Stomach (tissue), 8 donors: ENCODE measurements at regions not wholly inside any gene's neighbourhood (a gene's known extent, or its start where the extent isn't known, plus 50 kb on each side); places are given as distances from the start of the nearest gene placed in this dataset.

Experiments used
- DNase-seq, 2 donors: peaks; one replicate each; pipeline versions ENCODE4 v3.0.0 to v3.0.0-alpha.2; 2013 to 2019
- H3K27ac ChIP-seq, 5 donors: fragments of 200-600 bp in 4 of 5; sonication (generic) in 4 of 5; one replicate each; pipeline ENCODE4 v1.5.1; 2013 to 2019; ENCODE audit warnings: mild to moderate bottlenecking in 1 of 5, moderate library complexity in 1 of 5
- H3K27me3 ChIP-seq, 3 donors: fragments of 200-600 bp; sonication (generic); one replicate each; pipeline ENCODE4 v1.5.1; 2017 to 2019; ENCODE audit warnings: mixed run types in 1 of 3
- H3K36me3 ChIP-seq, 4 donors: fragments of 200-600 bp; sonication (generic); 1 replicate in 3 of 4; 2 replicates in 1 of 4; pipeline ENCODE4 v1.5.1; 2016 to 2019
- H3K4me1 ChIP-seq, 4 donors: fragments of 200-600 bp; sonication (generic); one replicate each; pipeline ENCODE4 v1.5.1; 2016 to 2019
- H3K4me3 ChIP-seq, 4 donors: fragments of 200-600 bp; sonication (generic) in 3 of 4; one replicate each; pipeline ENCODE4 v1.5.1; 2016 to 2019; ENCODE audit warnings: mild to moderate bottlenecking in 1 of 4
- H3K9me3 ChIP-seq, 4 donors: fragments of 200-600 bp; sonication (generic); one replicate each; pipeline ENCODE4 v1.5.1; 2016 to 2019
- EP300 ChIP-seq: sonication (generic); formaldehyde crosslinking; IDR thresholded peaks from one replicate; pipeline ENCODE4 v1.6.1; 2017; ENCODE audit warnings: antibody characterized with exemption
- POLR2A ChIP-seq, 4 donors: fragments of 450-650 bp; IDR thresholded peaks; one replicate each; pipeline ENCODE4 v1.6.1; 2016; ENCODE audit warnings: antibody characterized with exemption in 4 of 4, control low read depth in 2 of 4, mild to moderate bottlenecking in 1 of 4, moderate library complexity in 1 of 4
- POLR2AphosphoS5 ChIP-seq, 3 donors: sonication (generic); formaldehyde crosslinking; IDR thresholded peaks; one replicate each; pipeline ENCODE4 v1.6.1; 2016; ENCODE audit warnings: antibody characterized with exemption in 3 of 3
- WGBS, 5 donors: extraction: QIAGEN DNeasy Blood & Tissue Kit in 3 of 5; methylation state at CpG; one replicate each; pipeline versions ENCODE4 v1.1.5 to v1.1.7; 2013 to 2018; 5-methylcytosine and 5-hydroxymethylcytosine counted together
- intact Hi-C: fragments of 100-400 bp; cut with DNase I; formaldehyde crosslinking; loops from one replicate; pipeline ENCODE4 v1.15.1; 2023; ENCODE audit warnings: low total_unique reads
- TF ChIP-seq, protein P1 (sequence below), 7 experiments: fragments of 450-650 bp in 4 of 7; fragments of 200-600 bp in 3 of 7; sonication (generic) in 3 of 7; IDR thresholded peaks; one replicate each; pipeline ENCODE4 v1.5.1; 2016 to 2019; ENCODE audit warnings: antibody characterized with exemption in 7 of 7, control low read depth in 2 of 7, mild to moderate bottlenecking in 1 of 7
- donor health status: healthy with polysubstance abuse.
- donor health status: Bipolar disorder and iron deficiency.
- donor health status: healthy.

DNA sequence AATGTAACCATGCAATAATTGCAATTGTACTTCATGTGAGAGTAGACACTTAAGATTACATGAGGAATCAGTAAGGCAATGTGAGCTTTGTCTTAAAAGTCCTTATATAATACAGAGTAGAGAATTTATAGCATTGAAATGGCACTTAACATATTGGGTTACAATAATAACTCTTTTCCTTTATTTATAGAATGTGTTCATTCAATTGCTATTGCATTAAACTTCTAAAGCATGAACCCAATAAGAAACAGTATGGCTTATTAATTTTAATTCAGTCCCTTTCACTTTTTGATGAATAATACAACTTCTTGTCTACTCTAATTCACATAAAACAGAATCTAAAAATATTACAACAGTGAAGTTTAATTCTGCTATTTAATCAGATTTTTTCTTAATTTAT is 174.2 kb upstream of the PABPC4L start:
- H3K4me1 ChIP-seq, result no peaks in the 10 kb centered on the region
- H3K4me3 ChIP-seq, result no peak overlapping the region
- H3K36me3 ChIP-seq, result no peaks in the 10 kb centered on the region
- peaks cover 0 to 4% (median 0%) of the 10 kb centered on the region in 4 donors for H3K9me3 ChIP-seq
- intact Hi-C loops, result no loop called here
- TF ChIP-seq EP300 (no peak), POLR2AphosphoS5 (IDR thresholded peaks at IDR 0.05) (no peak), POLR2A (IDR thresholded peaks at IDR 0.05) (no peak)
- TF ChIP-seq, protein P1, sequence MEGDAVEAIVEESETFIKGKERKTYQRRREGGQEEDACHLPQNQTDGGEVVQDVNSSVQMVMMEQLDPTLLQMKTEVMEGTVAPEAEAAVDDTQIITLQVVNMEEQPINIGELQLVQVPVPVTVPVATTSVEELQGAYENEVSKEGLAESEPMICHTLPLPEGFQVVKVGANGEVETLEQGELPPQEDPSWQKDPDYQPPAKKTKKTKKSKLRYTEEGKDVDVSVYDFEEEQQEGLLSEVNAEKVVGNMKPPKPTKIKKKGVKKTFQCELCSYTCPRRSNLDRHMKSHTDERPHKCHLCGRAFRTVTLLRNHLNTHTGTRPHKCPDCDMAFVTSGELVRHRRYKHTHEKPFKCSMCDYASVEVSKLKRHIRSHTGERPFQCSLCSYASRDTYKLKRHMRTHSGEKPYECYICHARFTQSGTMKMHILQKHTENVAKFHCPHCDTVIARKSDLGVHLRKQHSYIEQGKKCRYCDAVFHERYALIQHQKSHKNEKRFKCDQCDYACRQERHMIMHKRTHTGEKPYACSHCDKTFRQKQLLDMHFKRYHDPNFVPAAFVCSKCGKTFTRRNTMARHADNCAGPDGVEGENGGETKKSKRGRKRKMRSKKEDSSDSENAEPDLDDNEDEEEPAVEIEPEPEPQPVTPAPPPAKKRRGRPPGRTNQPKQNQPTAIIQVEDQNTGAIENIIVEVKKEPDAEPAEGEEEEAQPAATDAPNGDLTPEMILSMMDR (IDR thresholded peaks at IDR 0.05), result no peak
- H3K27me3 ChIP-seq, result no peaks in the 10 kb centered on the region
- no peak for DNase-seq
- no peak overlapping the region for H3K27ac ChIP-seq

DNA sequence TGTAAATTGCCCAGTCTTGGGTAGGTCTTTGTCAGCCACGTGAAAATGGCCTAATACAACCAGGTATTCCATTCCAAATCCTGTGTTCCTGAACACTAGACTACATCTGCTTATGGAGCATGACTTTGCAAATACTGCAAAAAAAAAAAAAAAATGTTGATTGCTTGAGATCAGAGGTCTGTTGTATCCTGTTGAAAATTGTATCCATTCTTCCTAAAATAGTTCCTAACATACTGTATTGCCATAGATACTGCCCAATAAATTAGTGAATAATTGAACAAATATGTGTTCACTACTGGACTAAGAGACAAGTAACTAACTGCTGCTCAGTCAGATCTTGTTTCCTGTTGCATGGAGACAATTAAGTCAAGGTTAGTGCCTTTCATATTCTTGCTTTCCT is 164.3 kb upstream of the PABPC4L start:
- WGBS, 5 donors, result 63 to 79% (median 64%) methylated on average over 1 of the region's 1 CpG

DNA sequence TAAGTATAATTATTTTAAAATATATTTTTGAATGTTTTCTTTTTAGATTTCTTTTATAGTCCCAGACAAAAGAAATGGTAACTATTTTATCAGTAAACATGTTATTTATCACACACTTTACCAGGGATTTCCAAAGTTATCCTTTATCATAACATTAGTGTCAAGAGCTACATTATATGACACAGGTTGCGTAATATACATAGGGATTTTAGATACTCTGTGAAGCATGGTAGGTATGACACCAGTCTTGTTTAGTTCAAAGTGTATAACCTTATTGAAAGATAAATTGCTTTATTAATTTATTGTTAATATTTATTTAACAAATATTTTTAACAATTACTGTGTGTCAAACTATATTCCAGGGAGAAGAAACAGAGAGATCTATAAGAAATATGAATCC is 163.3 kb upstream of the PABPC4L start:
- no peak overlapping the region for H3K4me3 ChIP-seq
- H3K9me3 ChIP-seq, result no peaks in the 10 kb centered on the region
- intact Hi-C loops, result no loop called here
- no peak overlapping the region for H3K27ac ChIP-seq
- TF ChIP-seq, protein P1 (IDR thresholded peaks at IDR 0.05), result no peak
- TF ChIP-seq EP300 (no peak), POLR2A (IDR thresholded peaks at IDR 0.05) (no peak), POLR2AphosphoS5 (IDR thresholded peaks at IDR 0.05) (no peak)
- no peak for DNase-seq
- no peaks in the 10 kb centered on the region for H3K36me3 ChIP-seq
- H3K27me3 ChIP-seq, result no peaks in the 10 kb centered on the region
- H3K4me1 ChIP-seq, result no peaks in the 10 kb centered on the region
- WGBS, 5 donors, result 87 to 98% (median 96%) methylated on average over 1 of the region's 1 CpG

More for the DNA sequence above, 164.3 kb upstream of the PABPC4L start:
- no peak for DNase-seq
- H3K4me1 ChIP-seq, result no peaks in the 10 kb centered on the region
- TF ChIP-seq POLR2AphosphoS5 (IDR thresholded peaks at IDR 0.05) (no peak), EP300 (no peak), POLR2A (IDR thresholded peaks at IDR 0.05) (no peak)
- TF ChIP-seq, protein P1 (IDR thresholded peaks at IDR 0.05), result no peak
- H3K27me3 ChIP-seq, result no peaks in the 10 kb centered on the region
- intact Hi-C loops, result no loop called here
- no peaks in the 10 kb centered on the region for H3K9me3 ChIP-seq
- H3K36me3 ChIP-seq, result no peaks in the 10 kb centered on the region
- no peak overlapping the region for H3K27ac ChIP-seq
- H3K4me3 ChIP-seq, result no peak overlapping the region

DNA sequence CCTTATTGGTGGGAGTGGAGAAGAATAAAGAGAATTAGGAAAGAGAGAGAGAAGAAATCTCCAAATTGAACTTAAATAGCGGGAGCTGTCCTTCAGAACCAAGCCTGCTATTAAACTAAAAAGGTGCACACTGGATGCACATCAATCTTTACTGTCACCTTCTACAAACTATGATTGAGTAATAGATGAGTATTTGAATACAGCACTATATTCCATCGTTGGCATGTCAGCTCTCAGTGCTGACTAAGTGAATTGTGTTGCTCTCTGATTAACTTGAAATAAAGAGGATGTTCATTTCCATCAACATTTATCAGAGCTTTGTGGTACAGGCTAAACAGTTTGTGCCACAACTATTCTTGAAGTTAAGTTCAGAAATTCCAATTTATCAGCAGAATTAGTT is 143.7 kb upstream of the PABPC4L start:
- Histone ChIP-seq H3K4me1 (no peaks in the 10 kb centered on the region), H3K36me3 (no peaks in the 10 kb centered on the region), H3K9me3 (no peaks in the 10 kb centered on the region), H3K27me3 (no peaks in the 10 kb centered on the region), H3K4me3 (no peak overlapping the region), H3K27ac (no peak overlapping the region)
- intact Hi-C loops, result no loop called here
- TF ChIP-seq, protein P1 (IDR thresholded peaks at IDR 0.05), result no peak
- no peak for TF ChIP-seq POLR2AphosphoS5 (IDR thresholded peaks at IDR 0.05)
- TF ChIP-seq POLR2A (IDR thresholded peaks at IDR 0.05), result no peak
- TF ChIP-seq EP300, result no peak
- DNase-seq, result no peak
- 60 to 73% (median 67%) methylated on average over 2 of the region's 2 CpGs for WGBS, 5 donors
